K562 (cell line): ENCODE measurements at regions not wholly inside any gene's neighbourhood (a gene's known extent, or its start where the extent isn't known, plus 50 kb on each side); places are given as distances from the start of the nearest gene placed in this dataset.

ENCODE experiments used
- ATAC-seq: fragments of 200-7000 bp; cut with Tn5 transposase; 3 replicates; pipeline ENCODE4 v1.9.1; 2020; ENCODE audit warnings: moderate library complexity
- BruUV-seq: library from RNA; stranded (reverse); fragments of 400-500 nt; replicated peaks from 2 replicates; lab custom pipeline; 2021; lab: Mats Ljungman, UMichigan
- CTCF ChIA-PET: fragments of 300-600 bp; formaldehyde crosslinking; extraction: SDS; loops from one replicate; lab custom pipeline; 2021; ENCODE audit warnings: low intra/inter-chr PET ratio; lab: Yijun Ruan, JAX
- POLR2A ChIA-PET: fragments of 300-600, 350-650 bp; sonication (Branson Sonifier 250); formaldehyde crosslinking; extraction: SDS; loops from one replicate; lab custom pipeline; 2021; ENCODE audit warnings: antibody characterized with exemption, inconsistent platforms; lab: Yijun Ruan, JAX
- DNase-seq, 4 experiments: peaks; one replicate each; pipeline versions ENCODE4 v3.0.0 to v3.0.0-alpha.2; 2011 to 2018; ENCODE audit warnings: low spot score in 3 of 4, mixed read lengths in 3 of 4; ENCODE audit errors: extremely low read depth in 1 of 4
- FAIRE-seq: peaks from 2 replicates; lab custom pipeline; 2011; peaks lifted over from hg19 to GRCh38; lab: Jason Lieb, UNC
- H2AFZ ChIP-seq: 2 replicates; pipeline ENCODE4 v1.6.0; 2011; ENCODE audit warnings: low read depth, low read length, control low read depth, inconsistent platforms
- H3K27ac ChIP-seq: fragments of 200-600 bp; 3 replicates; pipeline ENCODE4 v1.8.0; 2011; ENCODE audit warnings: low read depth, mild to moderate bottlenecking, control low read depth, inconsistent platforms, low read length, moderate library complexity, mixed read lengths; ENCODE audit errors: extremely low read depth
- H3K27me3 ChIP-seq, 2 experiments: fragments of 300-600 bp in 1 of 2; 2 replicates in 1 of 2; 3 replicates in 1 of 2; pipeline versions ENCODE4 v1.6.0 to v1.8.0; 2011; ENCODE audit warnings: inconsistent platforms in 2 of 2, low read length in 2 of 2, mild to moderate bottlenecking in 1 of 2, mixed read lengths in 1 of 2, moderate library complexity in 1 of 2; ENCODE audit not compliant: control insufficient read depth in 2 of 2, insufficient read depth in 2 of 2
- H3K36me3 ChIP-seq: fragments of 300-600 bp; 3 replicates; pipeline ENCODE4 v1.8.0; 2011; ENCODE audit warnings: mild to moderate bottlenecking, low read length, inconsistent platforms; ENCODE audit not compliant: control insufficient read depth, insufficient read depth
- H3K4me1 ChIP-seq, 2 experiments: fragments of 200-600 bp in 1 of 2; replicated peaks in 1 of 2; 2 replicates in 1 of 2; 3 replicates in 1 of 2; pipeline versions ENCODE4 v1.5.1 to v1.8.0; 2011; ENCODE audit warnings: inconsistent platforms in 2 of 2, low read length in 2 of 2, mild to moderate bottlenecking in 1 of 2, mixed read lengths in 1 of 2, moderate library complexity in 1 of 2; ENCODE audit not compliant: control insufficient read depth in 2 of 2, insufficient read depth in 2 of 2
- H3K4me2 ChIP-seq: 2 replicates; pipeline ENCODE4 v1.6.1; 2011; ENCODE audit warnings: low read length, control low read depth, inconsistent platforms, mixed read lengths; ENCODE audit not compliant: insufficient read depth
- H3K4me3 ChIP-seq: fragments of 200-600 bp; sonication (generic), shearing (Covaris generic); 2 replicates; pipeline ENCODE4 v1.5.1; 2016; ENCODE audit warnings: control low read depth, inconsistent platforms
- H3K79me2 ChIP-seq: fragments of 200-600 bp; 3 replicates; pipeline ENCODE4 v1.8.0; 2011; ENCODE audit warnings: low read length, inconsistent platforms; ENCODE audit not compliant: control insufficient read depth, insufficient read depth
- H3K9ac ChIP-seq, 2 experiments: 2 replicates each; pipeline versions ENCODE4 v1.6.0 to v1.6.1; 2011; ENCODE audit warnings: low read depth in 2 of 2, low read length in 2 of 2, control low read depth in 1 of 2, inconsistent platforms in 1 of 2, mild to moderate bottlenecking in 1 of 2, mixed read lengths in 1 of 2; ENCODE audit not compliant: insufficient read depth in 1 of 2
- H3K9me1 ChIP-seq: one replicate; pipeline ENCODE4 v1.6.0; 2011; ENCODE audit warnings: inconsistent platforms, mild to moderate bottlenecking, low read length, moderate library complexity; ENCODE audit not compliant: control insufficient read depth, insufficient read depth
- H3K9me3 ChIP-seq: replicated peaks from 2 replicates; pipeline ENCODE4 v1.5.1; 2011; ENCODE audit warnings: low read depth, low read length, inconsistent platforms; ENCODE audit not compliant: control insufficient read depth, insufficient read depth
- H4K20me1 ChIP-seq: replicated peaks from 2 replicates; pipeline ENCODE4 v1.6.1; 2011; ENCODE audit warnings: low read length, inconsistent platforms, mixed read lengths; ENCODE audit not compliant: control insufficient read depth, insufficient read depth
- ATF7 ChIP-seq: fragments of 450-650 bp; IDR thresholded peaks from 2 replicates; pipeline ENCODE4 v1.7.1; 2014; ENCODE audit warnings: mild to moderate bottlenecking, moderate library complexity
- FOXA3 ChIP-seq, 2 experiments: fragments of 450-650 bp in 1 of 2; sonication (generic) in 1 of 2; formaldehyde crosslinking; IDR thresholded peaks in 1 of 2; conservative IDR thresholded peaks in 1 of 2; 2 replicates each; pipeline versions ENCODE4 v1.4.0 to v1.8.0; 2020 to 2022; ENCODE audit warnings: mild to moderate bottlenecking in 2 of 2, missing genetic modification reagents in 1 of 2
- HDAC2 ChIP-seq: fragments of 450-650 bp; IDR thresholded peaks from 2 replicates; pipeline ENCODE4 v1.6.1; 2016; ENCODE audit warnings: mild to moderate bottlenecking
- NCOR1 ChIP-seq: fragments of 450-650 bp; IDR thresholded peaks from 2 replicates; pipeline ENCODE4 v1.6.1; 2016; ENCODE audit warnings: mild to moderate bottlenecking, moderate library complexity
- PHB ChIP-seq: fragments of 250-450 bp; sonication (Bioruptor Pico); IDR thresholded peaks from 2 replicates; pipeline ENCODE4 v1.5.0; 2021
- ZKSCAN3 ChIP-seq: fragments of 250-450 bp; sonication (Bioruptor Pico); IDR thresholded peaks from 2 replicates; pipeline ENCODE4 v1.4.0; 2020
- WGBS: fragments of 100-300 bp; shearing (Covaris generic); methylation state at CpG from one replicate; pipeline ENCODE4 v1.1.6; 2016; ENCODE audit warnings: low coverage, mixed read lengths; ENCODE audit not compliant: insufficient coverage; ENCODE audit errors: missing lambda C conversion rate; 5-methylcytosine and 5-hydroxymethylcytosine counted together
- in situ Hi-C: fragments of 300-500 bp; cut with MboI; formaldehyde crosslinking; loops from 4 replicates; pipeline ENCODE4 v1.15.0; 2018; ENCODE audit warnings: inconsistent platforms, mixed read lengths
- intact Hi-C: fragments of 100-400 bp; cut with micrococcal nuclease; formaldehyde crosslinking; loops from 2 replicates; pipeline ENCODE4 v1.14.2; 2022
- TF ChIP-seq, protein P1 (sequence below): fragments of 450-650 bp; IDR thresholded peaks from 2 replicates; pipeline ENCODE4 v1.6.1; 2016; ENCODE audit warnings: mild to moderate bottlenecking, moderate library complexity
- TF ChIP-seq, protein P2 (sequence below): fragments of 250-450 bp; sonication (Bioruptor Pico); IDR thresholded peaks from 2 replicates; pipeline ENCODE4 v1.8.0; 2021; ENCODE audit warnings: moderate library complexity, mild to moderate bottlenecking, inconsistent platforms
- TF ChIP-seq, protein P3 (sequence below): conservative IDR thresholded peaks from 2 replicates; pipeline ENCODE4 v1.6.1; 2011; ENCODE audit warnings: low read depth, mild to moderate bottlenecking, low read length; ENCODE audit not compliant: control insufficient read depth

DNA sequence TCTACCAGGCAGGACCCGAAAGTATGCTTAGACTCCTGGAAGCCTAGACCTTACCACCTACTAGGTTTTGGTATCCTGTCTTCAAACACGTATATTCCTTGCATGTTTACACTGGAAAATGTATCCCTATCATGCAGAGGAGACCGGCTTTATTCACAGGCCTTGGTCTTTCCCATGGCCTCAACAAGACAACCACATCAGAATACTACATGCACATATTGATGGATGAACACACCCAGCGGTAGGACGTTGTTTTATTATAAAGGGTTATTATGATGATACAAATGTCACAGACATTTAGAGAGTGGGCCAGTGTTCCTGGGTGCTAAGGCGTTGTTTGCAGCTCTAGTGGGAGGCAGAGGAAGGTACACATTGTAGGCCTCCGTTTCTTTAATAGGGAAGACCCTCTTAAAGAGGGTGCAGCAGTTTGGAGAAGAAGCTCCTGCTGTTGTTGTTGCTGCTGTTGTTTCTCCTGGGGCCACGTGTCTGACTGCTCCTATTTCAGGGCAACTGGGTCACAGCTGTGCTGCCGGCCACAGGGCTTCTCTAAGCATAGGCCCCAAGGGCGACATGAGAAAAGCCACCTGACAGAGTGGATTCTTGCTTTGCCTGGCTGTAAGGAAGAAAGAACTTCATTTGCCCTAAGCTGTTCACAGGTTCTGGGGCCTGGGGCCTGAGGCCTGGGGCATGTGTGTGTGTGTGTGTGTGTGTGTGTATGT, 98.3 kb upstream of the SASH1 start:
- no peaks in the 10 kb centered on the region for H4K20me1 ChIP-seq
- CTCF ChIA-PET = no interaction called here
- peaks cover 5 to 21% of the 10 kb centered on the region in 2 experiments; a peak in 3 of 5 replicates for H3K27me3 ChIP-seq
- no peak overlapping the region for H2AFZ ChIP-seq
- no TSS peak for BruUV-seq
- no peak for ATAC-seq
- no peak overlapping the region for H3K4me3 ChIP-seq
- H3K27ac ChIP-seq = no peak overlapping the region
- no peak for FAIRE-seq
- H3K4me1 ChIP-seq = no peaks in the 10 kb centered on the region
- no peaks in the 10 kb centered on the region for H3K36me3 ChIP-seq
- intact Hi-C loops (no loop called here), in situ Hi-C loops (no loop called here)
- H3K4me2 ChIP-seq = no peak overlapping the region
- no peaks in the 10 kb centered on the region for H3K9me1 ChIP-seq
- H3K9me3 ChIP-seq = no peaks in the 10 kb centered on the region
- 3% methylated on average over 10 of the region's 10 CpGs for WGBS
- H3K79me2 ChIP-seq = no peaks in the 10 kb centered on the region
- POLR2A ChIA-PET = interaction anchor here (0.6 to 0.9 kb wide), 2 partner anchors 14 to 348 kb away, joined by 3 read pairs; no protein-coding TSS in a partner anchor
- no peak for DNase-seq
- H3K9ac ChIP-seq = no peak overlapping the region
- TF ChIP-seq, protein P1, sequence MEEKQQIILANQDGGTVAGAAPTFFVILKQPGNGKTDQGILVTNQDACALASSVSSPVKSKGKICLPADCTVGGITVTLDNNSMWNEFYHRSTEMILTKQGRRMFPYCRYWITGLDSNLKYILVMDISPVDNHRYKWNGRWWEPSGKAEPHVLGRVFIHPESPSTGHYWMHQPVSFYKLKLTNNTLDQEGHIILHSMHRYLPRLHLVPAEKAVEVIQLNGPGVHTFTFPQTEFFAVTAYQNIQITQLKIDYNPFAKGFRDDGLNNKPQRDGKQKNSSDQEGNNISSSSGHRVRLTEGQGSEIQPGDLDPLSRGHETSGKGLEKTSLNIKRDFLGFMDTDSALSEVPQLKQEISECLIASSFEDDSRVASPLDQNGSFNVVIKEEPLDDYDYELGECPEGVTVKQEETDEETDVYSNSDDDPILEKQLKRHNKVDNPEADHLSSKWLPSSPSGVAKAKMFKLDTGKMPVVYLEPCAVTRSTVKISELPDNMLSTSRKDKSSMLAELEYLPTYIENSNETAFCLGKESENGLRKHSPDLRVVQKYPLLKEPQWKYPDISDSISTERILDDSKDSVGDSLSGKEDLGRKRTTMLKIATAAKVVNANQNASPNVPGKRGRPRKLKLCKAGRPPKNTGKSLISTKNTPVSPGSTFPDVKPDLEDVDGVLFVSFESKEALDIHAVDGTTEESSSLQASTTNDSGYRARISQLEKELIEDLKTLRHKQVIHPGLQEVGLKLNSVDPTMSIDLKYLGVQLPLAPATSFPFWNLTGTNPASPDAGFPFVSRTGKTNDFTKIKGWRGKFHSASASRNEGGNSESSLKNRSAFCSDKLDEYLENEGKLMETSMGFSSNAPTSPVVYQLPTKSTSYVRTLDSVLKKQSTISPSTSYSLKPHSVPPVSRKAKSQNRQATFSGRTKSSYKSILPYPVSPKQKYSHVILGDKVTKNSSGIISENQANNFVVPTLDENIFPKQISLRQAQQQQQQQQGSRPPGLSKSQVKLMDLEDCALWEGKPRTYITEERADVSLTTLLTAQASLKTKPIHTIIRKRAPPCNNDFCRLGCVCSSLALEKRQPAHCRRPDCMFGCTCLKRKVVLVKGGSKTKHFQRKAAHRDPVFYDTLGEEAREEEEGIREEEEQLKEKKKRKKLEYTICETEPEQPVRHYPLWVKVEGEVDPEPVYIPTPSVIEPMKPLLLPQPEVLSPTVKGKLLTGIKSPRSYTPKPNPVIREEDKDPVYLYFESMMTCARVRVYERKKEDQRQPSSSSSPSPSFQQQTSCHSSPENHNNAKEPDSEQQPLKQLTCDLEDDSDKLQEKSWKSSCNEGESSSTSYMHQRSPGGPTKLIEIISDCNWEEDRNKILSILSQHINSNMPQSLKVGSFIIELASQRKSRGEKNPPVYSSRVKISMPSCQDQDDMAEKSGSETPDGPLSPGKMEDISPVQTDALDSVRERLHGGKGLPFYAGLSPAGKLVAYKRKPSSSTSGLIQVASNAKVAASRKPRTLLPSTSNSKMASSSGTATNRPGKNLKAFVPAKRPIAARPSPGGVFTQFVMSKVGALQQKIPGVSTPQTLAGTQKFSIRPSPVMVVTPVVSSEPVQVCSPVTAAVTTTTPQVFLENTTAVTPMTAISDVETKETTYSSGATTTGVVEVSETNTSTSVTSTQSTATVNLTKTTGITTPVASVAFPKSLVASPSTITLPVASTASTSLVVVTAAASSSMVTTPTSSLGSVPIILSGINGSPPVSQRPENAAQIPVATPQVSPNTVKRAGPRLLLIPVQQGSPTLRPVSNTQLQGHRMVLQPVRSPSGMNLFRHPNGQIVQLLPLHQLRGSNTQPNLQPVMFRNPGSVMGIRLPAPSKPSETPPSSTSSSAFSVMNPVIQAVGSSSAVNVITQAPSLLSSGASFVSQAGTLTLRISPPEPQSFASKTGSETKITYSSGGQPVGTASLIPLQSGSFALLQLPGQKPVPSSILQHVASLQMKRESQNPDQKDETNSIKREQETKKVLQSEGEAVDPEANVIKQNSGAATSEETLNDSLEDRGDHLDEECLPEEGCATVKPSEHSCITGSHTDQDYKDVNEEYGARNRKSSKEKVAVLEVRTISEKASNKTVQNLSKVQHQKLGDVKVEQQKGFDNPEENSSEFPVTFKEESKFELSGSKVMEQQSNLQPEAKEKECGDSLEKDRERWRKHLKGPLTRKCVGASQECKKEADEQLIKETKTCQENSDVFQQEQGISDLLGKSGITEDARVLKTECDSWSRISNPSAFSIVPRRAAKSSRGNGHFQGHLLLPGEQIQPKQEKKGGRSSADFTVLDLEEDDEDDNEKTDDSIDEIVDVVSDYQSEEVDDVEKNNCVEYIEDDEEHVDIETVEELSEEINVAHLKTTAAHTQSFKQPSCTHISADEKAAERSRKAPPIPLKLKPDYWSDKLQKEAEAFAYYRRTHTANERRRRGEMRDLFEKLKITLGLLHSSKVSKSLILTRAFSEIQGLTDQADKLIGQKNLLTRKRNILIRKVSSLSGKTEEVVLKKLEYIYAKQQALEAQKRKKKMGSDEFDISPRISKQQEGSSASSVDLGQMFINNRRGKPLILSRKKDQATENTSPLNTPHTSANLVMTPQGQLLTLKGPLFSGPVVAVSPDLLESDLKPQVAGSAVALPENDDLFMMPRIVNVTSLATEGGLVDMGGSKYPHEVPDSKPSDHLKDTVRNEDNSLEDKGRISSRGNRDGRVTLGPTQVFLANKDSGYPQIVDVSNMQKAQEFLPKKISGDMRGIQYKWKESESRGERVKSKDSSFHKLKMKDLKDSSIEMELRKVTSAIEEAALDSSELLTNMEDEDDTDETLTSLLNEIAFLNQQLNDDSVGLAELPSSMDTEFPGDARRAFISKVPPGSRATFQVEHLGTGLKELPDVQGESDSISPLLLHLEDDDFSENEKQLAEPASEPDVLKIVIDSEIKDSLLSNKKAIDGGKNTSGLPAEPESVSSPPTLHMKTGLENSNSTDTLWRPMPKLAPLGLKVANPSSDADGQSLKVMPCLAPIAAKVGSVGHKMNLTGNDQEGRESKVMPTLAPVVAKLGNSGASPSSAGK = no peak
- TF ChIP-seq, protein P2, sequence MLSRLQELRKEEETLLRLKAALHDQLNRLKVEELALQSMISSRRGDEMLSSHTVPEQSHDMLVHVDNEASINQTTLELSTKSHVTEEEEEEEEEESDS (CRISPR knock-in tag) = no peak
- TF ChIP-seq PHB (CRISPR knock-in tag) (no peak), ATF7 (no peak), ZKSCAN3 (CRISPR knock-in tag) (no peak), NCOR1 (no peak), FOXA3 (CRISPR knock-in tag; conservative IDR thresholded peaks at IDR 0.05 in 1 of 2, IDR thresholded peaks at IDR 0.05 in 1 of 2) (no peak), HDAC2 (no peak)
- TF ChIP-seq, protein P3, sequence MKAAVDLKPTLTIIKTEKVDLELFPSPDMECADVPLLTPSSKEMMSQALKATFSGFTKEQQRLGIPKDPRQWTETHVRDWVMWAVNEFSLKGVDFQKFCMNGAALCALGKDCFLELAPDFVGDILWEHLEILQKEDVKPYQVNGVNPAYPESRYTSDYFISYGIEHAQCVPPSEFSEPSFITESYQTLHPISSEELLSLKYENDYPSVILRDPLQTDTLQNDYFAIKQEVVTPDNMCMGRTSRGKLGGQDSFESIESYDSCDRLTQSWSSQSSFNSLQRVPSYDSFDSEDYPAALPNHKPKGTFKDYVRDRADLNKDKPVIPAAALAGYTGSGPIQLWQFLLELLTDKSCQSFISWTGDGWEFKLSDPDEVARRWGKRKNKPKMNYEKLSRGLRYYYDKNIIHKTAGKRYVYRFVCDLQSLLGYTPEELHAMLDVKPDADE = no peak
